Epithelial cell of esophagus (primary cell): ENCODE measurements at regions not wholly inside any gene's neighbourhood (a gene's known extent, or its start where the extent isn't known, plus 50 kb on each side); places are given as distances from the start of the nearest gene placed in this dataset.
A peak's percentile ranks its signal among the peaks of the same experiment; 100 is the strongest.
"Not testable (repeated sequence)": the region's sequence is repeated elsewhere in the genome, so short reads cannot be mapped to it uniquely, and the experiment has no call there.

Experiments
- DNase-seq: peaks from one replicate; pipeline ENCODE4 v3.0.0; 2010; ENCODE audit warnings: low read depth
- H3K4me3 ChIP-seq: 2 replicates; pipeline ENCODE4 v1.5.1; 2011; ENCODE audit warnings: mild to moderate bottlenecking, low read length, control low read depth
- CTCF ChIP-seq: IDR thresholded peaks from 2 replicates; pipeline ENCODE4 v1.5.1; 2011; ENCODE audit warnings: low read depth, mild to moderate bottlenecking, low read length, control low read depth, inconsistent platforms; ENCODE audit not compliant: insufficient read depth; ENCODE audit errors: missing control alignments

GRCh38 chr1:191495040-191495439, 663.2 kb upstream of the RGS18 start:
- TF ChIP-seq CTCF: no peak
- no peak for DNase-seq
- H3K4me3 ChIP-seq: no peak overlapping the region

GRCh38 chr1:191498318-191498717, 659.9 kb upstream of the RGS18 start:
- no peak overlapping the region for H3K4me3 ChIP-seq
- TF ChIP-seq CTCF: no peak
- peak; percentile 81 for DNase-seq

- no peak overlapping the region for H3K4me3 ChIP-seq
- DNase-seq: no peak
- no peak for TF ChIP-seq CTCF
These were observed 659.4 kb upstream of the RGS18 start for GRCh38 chr1:191498825-191499224.

- TF ChIP-seq CTCF: no peak
- no peak overlapping the region for H3K4me3 ChIP-seq
- DNase-seq: no peak
These were observed 653.3 kb upstream of the RGS18 start for GRCh38 chr1:191504999-191505398.

- TF ChIP-seq CTCF: no peak
- DNase-seq: no peak
- no peak overlapping the region for H3K4me3 ChIP-seq
These were observed 650.0 kb upstream of the RGS18 start for GRCh38 chr1:191508239-191508638.

- not testable (repeated sequence) for H3K4me3 ChIP-seq, DNase-seq
These were observed 646.8 kb upstream of the RGS18 start for GRCh38 chr1:191511480-191511879.

- no peak overlapping the region for H3K4me3 ChIP-seq
- DNase-seq: no peak
- TF ChIP-seq CTCF: no peak
These were observed 640.4 kb upstream of the RGS18 start for GRCh38 chr1:191517826-191518225.

GRCh38 chr1:191519519-191519918, 638.7 kb upstream of the RGS18 start:
- no peak for TF ChIP-seq CTCF
- DNase-seq: no peak
- H3K4me3 ChIP-seq: no peak overlapping the region
